Activated naive CD8-positive, alpha-beta T cell treated with anti-CD3 and anti-CD28 coated beads, Interleukin-2, amount 10 ng/mL, durations not matched to agents 7 days and 5 days (primary cell): ENCODE measurements at regions not wholly inside any gene's neighbourhood (a gene's known extent, or its start where the extent isn't known, plus 50 kb on each side); places are given as distances from the start of the nearest gene placed in this dataset.

Experiments
- ATAC-seq: fragments of 150-1000 bp; cut with Tn5 transposase; one replicate; pipeline ENCODE4 v1.10.0; 2021; ENCODE audit warnings: low read depth, moderate library complexity
- POLR2A ChIA-PET: fragments of 350-600 bp; sonication (Branson Sonifier 250); formaldehyde crosslinking; loops from one replicate; lab custom pipeline; 2021; ENCODE audit warnings: antibody characterized with exemption; lab: Charles Lee
- DNase-seq: peaks from one replicate; pipeline ENCODE4 v3.0.0; 2021
- H3K27ac Mint-ChIP-seq: one replicate; pipeline ENCODE4 v1.8.0; 2022; ENCODE audit warnings: mild to moderate bottlenecking, mixed read lengths
- H3K27me3 Mint-ChIP-seq: one replicate; pipeline ENCODE4 v1.8.0; 2022; ENCODE audit warnings: mild to moderate bottlenecking, moderate library complexity, mixed read lengths
- H3K36me3 Mint-ChIP-seq: one replicate; pipeline ENCODE4 v1.8.0; 2021; ENCODE audit warnings: mild to moderate bottlenecking, mixed read lengths
- H3K4me1 Mint-ChIP-seq: one replicate; pipeline ENCODE4 v1.8.0; 2021; ENCODE audit warnings: mixed read lengths
- H3K4me3 Mint-ChIP-seq: one replicate; pipeline ENCODE4 v1.8.0; 2022; ENCODE audit warnings: mild to moderate bottlenecking, moderate library complexity, mixed read lengths
- H3K9me3 Mint-ChIP-seq: one replicate; pipeline ENCODE4 v1.8.0; 2021; ENCODE audit warnings: mixed read lengths

DNA sequence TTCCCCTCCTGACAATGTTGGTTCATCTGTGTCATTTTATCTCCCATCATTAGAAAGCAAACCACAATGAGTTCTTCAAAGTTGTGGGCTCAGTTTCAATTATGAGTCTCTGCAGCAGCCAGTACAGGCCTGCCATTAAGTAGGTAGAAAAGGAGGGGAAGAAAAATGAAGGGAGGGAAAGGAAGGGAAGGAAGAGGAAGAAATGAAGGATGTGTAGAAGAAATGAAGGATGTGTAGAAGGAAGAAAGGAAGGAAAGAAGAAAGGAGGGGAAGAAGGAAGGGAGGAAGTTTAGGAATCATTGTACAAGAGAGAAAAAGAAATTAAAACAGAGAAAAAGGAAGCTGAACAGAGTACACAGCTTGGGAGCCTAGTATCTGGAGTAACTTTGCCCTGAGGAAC, 498.3 kb upstream of the DAB1 start:
- Mint-ChIP-seq H3K4me3 (no peak overlapping the region), H3K9me3 (no peaks in the 10 kb centered on the region), H3K27ac (no peak overlapping the region), H3K36me3 (no peaks in the 10 kb centered on the region), H3K4me1 (no peaks in the 10 kb centered on the region), H3K27me3 (no peaks in the 10 kb centered on the region)
- ATAC-seq, result no peak
- DNase-seq, result no peak
- POLR2A ChIA-PET, result no interaction called here

DNA sequence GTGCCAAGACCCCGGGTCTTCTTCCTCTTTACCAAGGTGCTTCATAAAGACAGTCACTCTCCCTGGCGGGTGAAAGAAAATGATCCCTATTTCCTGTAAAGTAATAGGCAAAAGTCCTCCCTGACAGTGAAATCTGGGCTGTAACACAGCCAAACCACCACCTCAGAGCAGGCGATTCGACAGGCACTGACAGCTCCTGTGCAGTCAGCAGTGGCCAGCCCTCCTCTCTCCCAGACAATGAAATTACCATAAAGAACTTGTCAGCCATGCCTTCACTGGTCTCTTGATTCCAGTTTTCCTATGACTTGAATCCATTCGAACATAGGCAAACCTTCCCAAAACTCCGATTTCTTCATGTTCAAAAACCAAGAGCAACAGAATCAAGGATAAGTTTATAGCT, 492.2 kb upstream of the DAB1 start:
- H3K9me3 Mint-ChIP-seq, result no peaks in the 10 kb centered on the region
- no peaks in the 10 kb centered on the region for H3K27me3 Mint-ChIP-seq
- no peaks in the 10 kb centered on the region for H3K4me1 Mint-ChIP-seq
- ATAC-seq (no peak), DNase-seq (no peak)
- no peak overlapping the region for H3K27ac Mint-ChIP-seq
- no peak overlapping the region for H3K4me3 Mint-ChIP-seq
- POLR2A ChIA-PET, result no interaction called here
- H3K36me3 Mint-ChIP-seq, result no peaks in the 10 kb centered on the region

DNA sequence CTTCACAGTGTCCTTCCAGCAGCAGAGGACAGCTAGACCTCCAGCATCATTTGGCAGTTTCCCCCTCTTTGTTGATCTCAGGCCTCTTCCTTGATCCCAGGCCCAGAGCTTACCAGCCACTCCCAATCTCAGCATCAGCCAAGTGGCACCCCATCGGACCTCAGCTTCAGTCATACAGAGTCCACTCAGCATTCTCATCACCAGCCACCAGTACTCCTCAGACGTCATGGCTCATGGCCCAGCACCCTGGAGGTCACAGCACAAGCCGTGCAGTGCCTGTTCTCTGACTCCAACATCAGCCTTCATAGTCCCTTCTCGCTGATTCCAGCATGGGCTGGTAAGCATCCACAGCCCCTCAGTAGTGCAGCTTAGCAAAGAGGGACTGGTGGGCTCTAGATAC, 487.6 kb upstream of the DAB1 start:
- ATAC-seq (no peak), DNase-seq (no peak)
- Mint-ChIP-seq H3K36me3 (no peaks in the 10 kb centered on the region), H3K27me3 (no peaks in the 10 kb centered on the region), H3K4me3 (no peak overlapping the region), H3K4me1 (no peaks in the 10 kb centered on the region), H3K9me3 (no peaks in the 10 kb centered on the region), H3K27ac (no peak overlapping the region)
- POLR2A ChIA-PET, result no interaction called here

DNA sequence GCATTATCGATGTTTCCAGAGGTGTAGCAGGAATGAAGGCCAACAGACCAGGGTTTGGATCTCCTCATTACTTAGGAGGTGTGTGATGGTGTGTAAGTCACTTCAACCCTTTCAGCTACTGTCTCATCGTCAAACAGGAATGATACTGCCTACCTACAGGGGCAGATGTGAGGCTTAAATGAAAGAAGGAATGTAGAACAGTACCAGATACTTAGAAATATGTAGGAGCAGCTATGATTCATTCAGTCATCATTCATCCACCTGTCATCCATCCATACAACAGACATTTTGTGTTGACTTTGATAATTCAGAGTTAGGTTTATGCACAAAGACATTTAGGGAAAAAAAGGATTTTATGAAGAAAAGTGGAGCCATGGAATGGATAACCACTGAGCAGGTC, 486.9 kb upstream of the DAB1 start:
- ATAC-seq (no peak), DNase-seq (no peak)
- H3K4me1 Mint-ChIP-seq, result no peaks in the 10 kb centered on the region
- H3K36me3 Mint-ChIP-seq, result no peaks in the 10 kb centered on the region
- no peak overlapping the region for H3K27ac Mint-ChIP-seq
- H3K4me3 Mint-ChIP-seq, result no peak overlapping the region
- no peaks in the 10 kb centered on the region for H3K9me3 Mint-ChIP-seq
- peaks cover 3% of the 10 kb centered on the region for H3K27me3 Mint-ChIP-seq
- POLR2A ChIA-PET, result no interaction called here

DNA sequence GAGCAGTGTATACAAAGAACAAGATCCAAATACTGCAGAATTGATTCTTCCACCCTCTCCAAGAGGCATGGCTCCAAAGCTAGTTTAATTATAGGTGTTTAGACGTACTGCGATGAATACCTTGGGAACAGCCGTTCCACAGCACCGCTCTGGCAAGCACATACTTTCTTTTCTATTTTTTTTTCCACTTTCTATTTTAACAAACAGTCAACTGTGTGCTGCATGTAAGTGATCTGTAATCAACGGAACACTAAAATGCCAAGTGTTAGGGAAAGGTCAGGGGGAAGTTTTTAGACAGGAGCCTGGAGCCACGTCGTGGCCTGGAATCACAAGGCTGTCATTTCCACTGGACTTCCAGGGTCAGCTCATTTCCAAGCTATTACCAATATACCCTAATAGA, 486.4 kb upstream of the DAB1 start:
- no peak overlapping the region for H3K27ac Mint-ChIP-seq
- peaks cover 3% of the 10 kb centered on the region for H3K27me3 Mint-ChIP-seq
- H3K4me3 Mint-ChIP-seq, result no peak overlapping the region
- POLR2A ChIA-PET, result no interaction called here
- ATAC-seq (no peak), DNase-seq (no peak)
- H3K9me3 Mint-ChIP-seq, result no peaks in the 10 kb centered on the region
- no peaks in the 10 kb centered on the region for H3K36me3 Mint-ChIP-seq
- H3K4me1 Mint-ChIP-seq, result no peaks in the 10 kb centered on the region

DNA sequence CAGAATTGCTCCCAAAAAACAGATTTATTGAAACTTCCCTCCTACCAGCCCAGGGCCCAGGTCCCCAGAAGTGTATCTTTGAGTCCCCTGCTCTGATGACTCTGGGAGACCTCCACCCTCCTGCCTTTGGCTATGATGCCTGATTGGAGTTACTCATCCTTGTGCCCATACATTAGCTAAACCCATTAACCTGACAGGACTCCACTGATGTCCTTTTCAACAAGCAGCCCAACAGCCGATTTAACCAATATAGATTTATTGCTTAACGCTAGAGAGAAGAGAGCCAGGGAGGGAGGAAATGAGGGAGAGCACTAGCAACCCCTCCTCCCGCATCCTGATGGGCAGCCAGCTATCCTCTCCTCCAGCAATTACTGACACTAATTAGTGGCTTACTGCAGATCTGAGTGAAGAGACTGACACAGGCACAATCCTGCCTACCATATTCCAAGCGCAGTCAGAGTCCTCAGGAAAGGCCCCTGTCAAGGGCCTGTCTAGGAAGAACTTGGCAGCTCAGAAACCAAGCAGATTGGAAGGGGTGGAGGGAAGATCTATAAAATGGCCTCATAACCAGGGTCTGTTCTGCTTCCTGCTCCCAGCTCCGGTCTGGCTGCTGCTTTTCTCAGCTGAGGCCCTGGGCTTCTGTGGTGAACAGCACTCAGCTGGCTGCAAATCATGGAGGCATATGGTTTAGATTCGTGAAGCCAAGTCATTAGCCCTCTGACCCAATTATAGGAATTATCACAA, 484.5 kb upstream of the DAB1 start:
- H3K36me3 Mint-ChIP-seq, result no peaks in the 10 kb centered on the region

DNA sequence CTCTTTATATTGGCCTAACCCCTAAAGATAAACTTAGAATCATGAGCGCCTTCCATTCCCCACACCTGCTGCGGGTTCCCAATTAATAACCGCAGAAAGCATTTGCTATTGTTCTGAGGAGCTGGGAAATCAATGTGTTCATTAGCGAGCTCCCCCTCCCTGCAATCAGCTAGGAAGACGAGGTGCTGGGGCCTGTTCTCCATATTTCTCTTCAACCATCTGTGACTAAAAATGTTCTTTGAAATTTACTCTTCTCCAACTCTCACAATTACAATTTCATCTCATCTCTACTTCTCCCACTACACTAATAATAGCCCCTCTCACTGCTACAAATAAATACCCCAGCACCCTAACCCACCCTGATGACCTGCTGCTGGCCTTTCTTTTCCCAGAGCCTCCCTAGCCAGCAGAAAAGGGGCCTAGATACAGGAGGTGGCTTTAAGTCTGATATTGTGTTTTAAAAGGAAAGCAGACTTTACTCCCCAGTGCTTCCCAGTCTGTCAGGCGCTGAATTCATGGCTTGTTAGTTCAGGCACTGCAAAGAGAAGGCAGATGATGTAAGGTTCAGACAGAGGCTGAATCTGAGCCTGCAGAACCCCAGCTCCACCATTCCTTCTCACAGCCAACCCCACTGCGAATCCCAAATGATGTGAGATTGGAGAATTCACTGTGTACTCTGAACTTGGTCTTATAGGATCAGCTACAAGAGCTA, 477.5 kb upstream of the DAB1 start:
- Mint-ChIP-seq H3K4me1 (no peaks in the 10 kb centered on the region), H3K27me3 (peaks cover 2% of the 10 kb centered on the region), H3K4me3 (no peak overlapping the region), H3K9me3 (no peaks in the 10 kb centered on the region), H3K36me3 (no peaks in the 10 kb centered on the region), H3K27ac (no peak overlapping the region)
- no peak for ATAC-seq
- DNase-seq, result no peak
- POLR2A ChIA-PET, result no interaction called here

More for the DNA sequence above, 484.5 kb upstream of the DAB1 start:
- Mint-ChIP-seq H3K4me3 (no peak overlapping the region), H3K4me1 (no peaks in the 10 kb centered on the region), H3K9me3 (no peaks in the 10 kb centered on the region), H3K27me3 (peaks cover 3% of the 10 kb centered on the region), H3K27ac (no peak overlapping the region)
- ATAC-seq (no peak), DNase-seq (no peak)
- POLR2A ChIA-PET, result no interaction called here

DNA sequence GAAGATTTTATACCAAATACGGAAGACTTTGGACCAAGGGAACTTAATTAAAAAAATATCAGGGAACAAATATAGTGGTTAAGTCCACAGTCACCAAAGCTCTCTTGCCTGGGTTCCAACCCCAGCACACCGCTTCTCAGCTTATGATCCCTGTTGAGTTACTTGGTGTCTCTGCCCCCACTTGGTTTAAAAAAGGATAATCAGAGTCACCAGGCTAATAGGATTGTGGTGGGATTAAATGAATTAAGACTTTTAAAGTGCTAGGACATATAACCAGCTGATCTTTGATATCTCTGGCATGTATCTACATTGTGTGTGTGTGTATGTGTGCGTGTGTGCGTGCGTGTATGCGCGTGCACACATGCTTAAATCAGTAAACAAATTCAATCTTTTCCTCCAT, 474.7 kb upstream of the DAB1 start:
- H3K36me3 Mint-ChIP-seq, result no peaks in the 10 kb centered on the region
- H3K9me3 Mint-ChIP-seq, result no peaks in the 10 kb centered on the region
- H3K4me1 Mint-ChIP-seq, result no peaks in the 10 kb centered on the region
- no peak overlapping the region for H3K27ac Mint-ChIP-seq
- H3K27me3 Mint-ChIP-seq, result no peaks in the 10 kb centered on the region
- H3K4me3 Mint-ChIP-seq, result no peak overlapping the region
- POLR2A ChIA-PET, result no interaction called here
- ATAC-seq (no peak), DNase-seq (no peak)

DNA sequence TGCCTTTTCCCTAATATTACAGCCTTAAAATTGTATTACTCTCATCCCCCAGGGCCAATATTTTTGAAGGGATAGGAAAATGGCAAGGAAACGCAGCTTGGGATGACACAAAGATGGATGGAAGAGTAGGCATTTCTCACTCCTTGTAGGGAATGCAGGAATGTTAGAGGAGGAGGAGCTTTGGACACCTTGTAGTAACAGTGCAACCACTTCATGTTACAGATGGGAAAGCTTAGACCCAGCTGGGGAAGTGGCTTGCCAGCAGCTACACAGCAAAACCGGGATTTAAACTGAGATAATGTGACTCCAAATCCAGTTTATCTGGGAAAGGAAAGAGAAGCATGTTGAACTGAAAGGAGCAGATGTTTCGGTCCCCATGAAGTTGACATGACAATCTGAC, 473.7 kb upstream of the DAB1 start:
- Mint-ChIP-seq H3K9me3 (no peaks in the 10 kb centered on the region), H3K27me3 (no peaks in the 10 kb centered on the region), H3K4me3 (no peak overlapping the region), H3K36me3 (no peaks in the 10 kb centered on the region), H3K4me1 (no peaks in the 10 kb centered on the region), H3K27ac (no peak overlapping the region)
- no peak for DNase-seq
- POLR2A ChIA-PET, result no interaction called here
- no peak for ATAC-seq

DNA sequence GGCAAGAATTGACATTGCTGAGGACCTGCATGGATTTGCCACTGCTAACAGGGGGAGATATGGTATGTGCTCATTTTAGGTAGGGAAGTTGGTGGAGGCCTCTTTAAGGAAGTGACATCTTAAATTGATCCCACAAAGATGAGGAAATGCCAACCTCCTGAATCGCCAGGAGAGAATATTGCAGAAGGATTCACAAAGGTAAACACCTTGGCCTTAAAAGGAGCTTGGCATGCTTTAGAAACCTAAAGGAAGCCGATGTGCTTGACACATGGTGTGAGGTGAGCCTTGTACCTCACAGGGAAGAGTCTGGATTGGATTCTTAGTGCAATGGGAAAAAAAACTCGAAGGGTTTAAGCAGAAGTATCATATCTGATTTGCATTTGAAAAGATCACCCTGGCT, 470.5 kb upstream of the DAB1 start:
- Mint-ChIP-seq H3K27me3 (no peaks in the 10 kb centered on the region), H3K4me3 (no peak overlapping the region)
- DNase-seq, result no peak

DNA sequence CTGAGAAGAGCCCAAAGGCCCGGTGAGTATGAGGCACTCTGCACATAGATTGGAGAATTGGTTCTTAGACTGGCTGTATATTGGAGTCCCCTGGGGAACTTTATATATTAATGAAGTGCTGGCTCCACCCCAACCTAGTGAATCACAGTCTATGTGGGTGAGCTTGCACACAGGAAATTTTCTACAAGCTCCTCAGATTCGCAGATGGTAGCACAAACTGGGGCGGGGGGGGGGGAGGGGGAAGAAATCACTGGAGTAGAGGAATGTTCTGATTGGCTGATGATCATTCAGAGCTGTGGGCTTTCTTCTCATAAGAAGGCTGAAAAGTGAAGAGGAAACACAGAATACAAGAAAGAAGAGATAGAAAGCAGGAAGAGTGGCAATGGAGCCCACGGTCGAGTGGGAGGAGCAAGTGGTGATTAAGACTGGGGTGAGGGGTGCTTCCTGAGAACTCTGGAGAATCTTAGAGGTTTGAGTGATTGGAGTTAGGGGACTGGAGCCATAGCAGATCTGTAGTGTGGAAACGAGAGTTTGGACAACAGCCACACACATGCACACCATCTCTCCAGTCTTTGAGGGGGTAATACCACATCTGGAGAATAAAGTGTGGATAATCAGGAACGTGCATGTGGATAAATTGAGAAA, 465.9 kb upstream of the DAB1 start:
- H3K27ac Mint-ChIP-seq, result no peak overlapping the region
- no peaks in the 10 kb centered on the region for H3K9me3 Mint-ChIP-seq
- no peaks in the 10 kb centered on the region for H3K36me3 Mint-ChIP-seq
- DNase-seq (no peak), ATAC-seq (no peak)
- POLR2A ChIA-PET, result no interaction called here
- H3K27me3 Mint-ChIP-seq, result no peaks in the 10 kb centered on the region
- H3K4me3 Mint-ChIP-seq, result no peak overlapping the region
- H3K4me1 Mint-ChIP-seq, result no peaks in the 10 kb centered on the region

More for the DNA sequence above, 470.5 kb upstream of the DAB1 start:
- POLR2A ChIA-PET, result no interaction called here
- Mint-ChIP-seq H3K9me3 (no peaks in the 10 kb centered on the region), H3K27ac (no peak overlapping the region), H3K4me1 (no peaks in the 10 kb centered on the region), H3K36me3 (no peaks in the 10 kb centered on the region)
- no peak for ATAC-seq

DNA sequence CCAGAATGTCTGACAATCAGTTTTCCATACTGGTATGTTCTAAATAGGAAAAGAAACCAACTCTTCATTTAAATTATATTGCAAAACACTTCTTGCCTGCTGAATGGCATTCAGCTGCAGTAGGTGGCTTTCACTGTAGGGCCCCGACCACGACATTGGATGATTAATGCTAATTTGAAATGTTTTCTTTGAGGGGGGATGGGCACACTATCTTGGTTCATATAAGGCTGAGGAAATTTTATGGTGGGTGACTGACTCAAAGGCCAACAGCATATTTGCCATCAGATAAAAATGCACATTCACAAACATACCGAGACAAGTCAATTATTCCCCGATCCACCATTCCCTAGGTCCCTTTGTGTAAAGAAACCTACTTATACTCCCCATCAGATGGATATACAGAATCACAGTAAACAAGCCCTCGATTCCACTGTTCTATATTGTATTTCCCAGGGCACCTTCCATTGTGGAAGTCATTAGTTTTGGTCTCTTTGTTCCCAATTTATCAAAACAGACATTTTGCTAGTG, 464.2 kb upstream of the DAB1 start:
- no peaks in the 10 kb centered on the region for H3K9me3 Mint-ChIP-seq
- peaks cover 3% of the 10 kb centered on the region for H3K27me3 Mint-ChIP-seq
- DNase-seq (no peak), ATAC-seq (no peak)
- H3K36me3 Mint-ChIP-seq, result no peaks in the 10 kb centered on the region
- POLR2A ChIA-PET, result no interaction called here
- no peak overlapping the region for H3K4me3 Mint-ChIP-seq
- no peak overlapping the region for H3K27ac Mint-ChIP-seq
- H3K4me1 Mint-ChIP-seq, result no peaks in the 10 kb centered on the region

DNA sequence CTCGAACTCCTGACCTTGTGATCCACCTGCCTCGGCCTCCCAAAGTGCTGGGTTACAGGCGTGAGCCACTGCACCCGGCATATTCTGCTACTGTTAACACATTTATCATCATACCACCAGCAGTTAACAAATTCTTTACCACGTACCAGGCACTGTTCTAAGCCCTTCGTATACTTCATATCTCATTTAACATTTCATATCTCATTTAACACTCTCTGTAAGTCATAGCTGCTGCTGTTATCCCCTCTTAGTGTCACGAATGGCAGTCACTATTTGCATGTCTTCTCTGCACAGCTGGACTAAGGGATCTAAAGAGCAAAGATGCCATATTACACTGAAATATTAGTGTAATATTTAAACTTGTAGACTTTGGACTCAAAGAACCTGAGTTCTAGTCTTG, 462.5 kb upstream of the DAB1 start:
- no peak for ATAC-seq
- H3K4me3 Mint-ChIP-seq, result no peak overlapping the region
- H3K36me3 Mint-ChIP-seq, result no peaks in the 10 kb centered on the region

DNA sequence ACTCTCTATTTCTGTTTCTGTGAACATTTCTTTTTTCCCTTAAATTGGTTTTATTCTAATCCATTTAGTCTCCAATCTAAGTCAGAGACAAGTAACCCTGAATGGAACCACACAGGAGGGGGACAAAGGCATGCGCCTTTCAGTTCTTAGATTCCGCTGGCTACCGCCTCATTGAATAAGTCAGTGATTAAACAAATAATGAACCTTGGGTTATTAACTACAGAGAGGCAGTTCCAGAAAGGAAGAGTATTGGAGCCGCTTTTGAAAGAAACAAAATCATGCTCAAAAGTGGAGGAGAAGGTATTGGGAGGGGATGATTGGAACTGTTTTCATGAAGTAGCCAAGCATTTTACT, 459.8 kb upstream of the DAB1 start:
- no peaks in the 10 kb centered on the region for H3K36me3 Mint-ChIP-seq
- DNase-seq (no peak), ATAC-seq (no peak)
- no peak overlapping the region for H3K4me3 Mint-ChIP-seq
- POLR2A ChIA-PET, result no interaction called here
- peaks cover 3% of the 10 kb centered on the region for H3K27me3 Mint-ChIP-seq
- H3K9me3 Mint-ChIP-seq, result peaks cover 2% of the 10 kb centered on the region
- H3K4me1 Mint-ChIP-seq, result no peaks in the 10 kb centered on the region
- H3K27ac Mint-ChIP-seq, result no peak overlapping the region

More for the DNA sequence above, 462.5 kb upstream of the DAB1 start:
- Mint-ChIP-seq H3K27ac (no peak overlapping the region), H3K4me1 (no peaks in the 10 kb centered on the region), H3K27me3 (peaks cover 3% of the 10 kb centered on the region), H3K9me3 (no peaks in the 10 kb centered on the region)
- POLR2A ChIA-PET, result no interaction called here
- DNase-seq, result no peak
